ENCODE measurements at regions not wholly inside any gene's neighbourhood (a gene's known extent, or its start where the extent isn't known, plus 50 kb on each side); places are given as distances from the start of the nearest gene placed in this dataset.

DNA sequence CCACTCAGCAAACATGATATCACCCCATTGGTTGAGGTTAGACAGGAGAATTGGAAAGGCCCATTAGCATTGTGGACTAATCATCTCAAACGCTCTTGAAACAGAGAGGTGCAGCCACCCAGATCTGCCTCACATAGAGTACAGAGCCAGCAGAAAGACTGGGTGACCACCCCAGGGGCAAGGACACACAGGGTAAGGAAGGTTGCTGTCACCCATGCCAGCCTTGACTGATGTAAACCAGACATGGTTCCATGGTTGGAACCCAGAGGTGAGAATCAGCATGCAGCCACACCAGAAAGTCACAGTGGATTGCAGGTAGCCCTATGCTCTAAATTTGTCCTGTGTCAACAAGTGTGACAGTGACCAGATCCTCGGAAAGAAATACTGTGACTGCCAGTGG lies 1268.8 kb downstream of the EFNB2 start:
- TF ChIP-seq, protein P1, sequence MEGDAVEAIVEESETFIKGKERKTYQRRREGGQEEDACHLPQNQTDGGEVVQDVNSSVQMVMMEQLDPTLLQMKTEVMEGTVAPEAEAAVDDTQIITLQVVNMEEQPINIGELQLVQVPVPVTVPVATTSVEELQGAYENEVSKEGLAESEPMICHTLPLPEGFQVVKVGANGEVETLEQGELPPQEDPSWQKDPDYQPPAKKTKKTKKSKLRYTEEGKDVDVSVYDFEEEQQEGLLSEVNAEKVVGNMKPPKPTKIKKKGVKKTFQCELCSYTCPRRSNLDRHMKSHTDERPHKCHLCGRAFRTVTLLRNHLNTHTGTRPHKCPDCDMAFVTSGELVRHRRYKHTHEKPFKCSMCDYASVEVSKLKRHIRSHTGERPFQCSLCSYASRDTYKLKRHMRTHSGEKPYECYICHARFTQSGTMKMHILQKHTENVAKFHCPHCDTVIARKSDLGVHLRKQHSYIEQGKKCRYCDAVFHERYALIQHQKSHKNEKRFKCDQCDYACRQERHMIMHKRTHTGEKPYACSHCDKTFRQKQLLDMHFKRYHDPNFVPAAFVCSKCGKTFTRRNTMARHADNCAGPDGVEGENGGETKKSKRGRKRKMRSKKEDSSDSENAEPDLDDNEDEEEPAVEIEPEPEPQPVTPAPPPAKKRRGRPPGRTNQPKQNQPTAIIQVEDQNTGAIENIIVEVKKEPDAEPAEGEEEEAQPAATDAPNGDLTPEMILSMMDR (conservative IDR thresholded peaks at IDR 0.05 in 1 of 2, IDR thresholded peaks at IDR 0.05 in 1 of 2; ENCODE audit: low read depth in 1 of 2, low read length in 2 of 2) = no peak
- no peak for TF ChIP-seq EZH2 (IDR thresholded peaks at IDR 0.05; ENCODE audit: low read length, missing control alignments)
